GM12874 (cell line): ENCODE measurements at regions not wholly inside any gene's neighbourhood (a gene's known extent, or its start where the extent isn't known, plus 50 kb on each side); places are given as distances from the start of the nearest gene placed in this dataset.
A peak's percentile ranks its signal among the peaks of the same experiment; 100 is the strongest.

Source experiments
- CTCF ChIP-seq: IDR thresholded peaks from 2 replicates; pipeline ENCODE4 v1.5.1; 2011; ENCODE audit warnings: low read depth, mild to moderate bottlenecking, control low read depth, low read length, moderate library complexity; ENCODE audit not compliant: insufficient read depth

- no peak for TF ChIP-seq CTCF
Observed at GRCh38 chr12:62098132-62098531, 162.1 kb upstream of the USP15 start.

GRCh38 chr12:62103748-62104147 lies 156.5 kb upstream of the USP15 start:
- no peak for TF ChIP-seq CTCF

- TF ChIP-seq CTCF, result no peak
Observed at GRCh38 chr12:62106547-62107185, 153.5 kb upstream of the USP15 start.

GRCh38 chr12:62113366-62114011 lies 146.7 kb upstream of the USP15 start:
- no peak for TF ChIP-seq CTCF

GRCh38 chr12:62116986-62117385 lies 143.2 kb upstream of the USP15 start:
- no peak for TF ChIP-seq CTCF

GRCh38 chr12:62123721-62124203 lies 136.4 kb upstream of the USP15 start:
- TF ChIP-seq CTCF, result peak; percentile 74

- no peak for TF ChIP-seq CTCF
Observed at GRCh38 chr12:62127516-62127915, 132.7 kb upstream of the USP15 start.
